Cardiac muscle cell (in vitro differentiated cells and primary cell): ENCODE measurements at regions not wholly inside any gene's neighbourhood (a gene's known extent, or its start where the extent isn't known, plus 50 kb on each side); places are given as distances from the start of the nearest gene placed in this dataset.

ENCODE experiments used
- DNase-seq, 2 donors: peaks; one replicate each; pipeline versions ENCODE4 v3.0.0 to v3.0.0-alpha.2; 2010 to 2017; ENCODE audit warnings: low read depth in 1 of 2, low spot score in 1 of 2
- H3K27ac ChIP-seq: fragments of 200-600 bp; sonication (generic); 2 replicates; pipeline ENCODE4 v1.5.1; 2016
- H3K27me3 ChIP-seq: fragments of 200-600 bp; sonication (generic); 2 replicates; pipeline ENCODE4 v1.6.0; 2016; ENCODE audit warnings: control low read depth
- H3K36me3 ChIP-seq: fragments of 200-600 bp; sonication (generic); 2 replicates; pipeline ENCODE4 v1.5.1; 2016; ENCODE audit warnings: control low read depth
- H3K4me1 ChIP-seq: fragments of 200-600 bp; sonication (generic); 2 replicates; pipeline ENCODE4 v1.8.1; 2017; ENCODE audit warnings: low read depth, mild to moderate bottlenecking, mixed run types
- H3K4me3 ChIP-seq: fragments of 200-600 bp; sonication (generic); 2 replicates; pipeline ENCODE4 v1.5.1; 2016; ENCODE audit warnings: mild to moderate bottlenecking
- H3K9me3 ChIP-seq: fragments of 200-600 bp; sonication (generic); 2 replicates; pipeline ENCODE4 v1.5.1; 2017; ENCODE audit warnings: low read depth, mild to moderate bottlenecking, control low read depth
- CTCF ChIP-seq: IDR thresholded peaks from 2 replicates; pipeline ENCODE4 v1.5.1; 2012; ENCODE audit warnings: low read depth, mild to moderate bottlenecking, low read length

GRCh38 chr3:159168788-159169187 is 366.9 kb downstream of the MFSD1 start:
- DNase-seq = no peak
- TF ChIP-seq CTCF = no peak

GRCh38 chr3:159169828-159170227 is 368.0 kb downstream of the MFSD1 start:
- Histone ChIP-seq H3K4me1 (no peaks in the 10 kb centered on the region), H3K4me3 (no peak overlapping the region), H3K9me3 (no peaks in the 10 kb centered on the region), H3K36me3 (no peaks in the 10 kb centered on the region), H3K27me3 (no peaks in the 10 kb centered on the region), H3K27ac (no peak overlapping the region)
- DNase-seq = peak in 1 of 2 donors; percentile 42
- no peak for TF ChIP-seq CTCF

More at GRCh38 chr3:159168788-159169187, 366.9 kb downstream of the MFSD1 start:
- H3K27me3 ChIP-seq = no peaks in the 10 kb centered on the region
- no peaks in the 10 kb centered on the region for H3K4me1 ChIP-seq
- no peaks in the 10 kb centered on the region for H3K9me3 ChIP-seq
- no peak overlapping the region for H3K4me3 ChIP-seq
- no peaks in the 10 kb centered on the region for H3K36me3 ChIP-seq
- H3K27ac ChIP-seq = no peak overlapping the region

- TF ChIP-seq CTCF = no peak
- peak in 1 of 2 donors; percentile 10 for DNase-seq
- no peaks in the 10 kb centered on the region for H3K36me3 ChIP-seq
- H3K27ac ChIP-seq = no peak overlapping the region
- no peaks in the 10 kb centered on the region for H3K9me3 ChIP-seq
- H3K4me1 ChIP-seq = no peaks in the 10 kb centered on the region
- H3K27me3 ChIP-seq = no peaks in the 10 kb centered on the region
- H3K4me3 ChIP-seq = no peak overlapping the region
These were observed 368.7 kb downstream of the MFSD1 start for GRCh38 chr3:159170436-159171003.

GRCh38 chr3:159171333-159171732 is 369.5 kb downstream of the MFSD1 start:
- no peaks in the 10 kb centered on the region for H3K9me3 ChIP-seq

GRCh38 chr3:159172473-159172872 is 370.6 kb downstream of the MFSD1 start:
- Histone ChIP-seq H3K9me3 (no peaks in the 10 kb centered on the region), H3K4me3 (no peak overlapping the region), H3K4me1 (no peaks in the 10 kb centered on the region), H3K27me3 (no peaks in the 10 kb centered on the region), H3K36me3 (no peaks in the 10 kb centered on the region), H3K27ac (no peak overlapping the region)
- TF ChIP-seq CTCF = no peak
- DNase-seq = no peak

More at GRCh38 chr3:159171333-159171732, 369.5 kb downstream of the MFSD1 start:
- H3K4me3 ChIP-seq = no peak overlapping the region
- DNase-seq = no peak
- no peaks in the 10 kb centered on the region for H3K4me1 ChIP-seq
- H3K27ac ChIP-seq = no peak overlapping the region
- TF ChIP-seq CTCF = no peak
- no peaks in the 10 kb centered on the region for H3K27me3 ChIP-seq
- H3K36me3 ChIP-seq = no peaks in the 10 kb centered on the region
